ENCODE measurements at regions not wholly inside any gene's neighbourhood (a gene's known extent, or its start where the extent isn't known, plus 50 kb on each side); places are given as distances from the start of the nearest gene placed in this dataset.
"Not testable (repeated sequence)": the region's sequence is repeated elsewhere in the genome, so short reads cannot be mapped to it uniquely, and the experiment has no call there.

GRCh38 chr1:182631-183030 is 268.8 kb downstream of the OR4F29 start:
- H3K79me2 ChIP-seq (ENCODE audit: insufficient read depth, low read length); H3K4me2 ChIP-seq (replicated peaks; ENCODE audit: extremely low read depth, low read length, poor library complexity, severe bottlenecking); H3K27ac ChIP-seq (ENCODE audit: low read depth in 1 of 2, low read length in 2 of 2); H3K4me3 Mint-ChIP-seq; H3K4me3 ChIP-seq (replicated peaks in 1 of 3; ENCODE audit: low read depth in 2 of 3, low read length in 3 of 3); H3K9me3 Mint-ChIP-seq; H3K4me1 ChIP-seq (ENCODE audit: control insufficient read depth in 1 of 2, insufficient read depth in 2 of 2, low read length in 2 of 2); H3K27me3 Mint-ChIP-seq (ENCODE audit: low read depth in 3 of 3); H3K36me3 Mint-ChIP-seq; H3K36me3 ChIP-seq (replicated peaks in 1 of 2; ENCODE audit: control insufficient read depth in 1 of 2, insufficient read depth in 2 of 2, low read length in 2 of 2); H3K4me1 Mint-ChIP-seq; intact Hi-C loops (cut with micrococcal nuclease); H2AFZ ChIP-seq (ENCODE audit: insufficient read depth, low read depth, low read length, poor library complexity, severe bottlenecking); H3K27ac Mint-ChIP-seq; H3K9ac ChIP-seq (ENCODE audit: insufficient read depth, low read length, poor library complexity, severe bottlenecking); H3K9me3 ChIP-seq (replicated peaks in 1 of 2; ENCODE audit: control insufficient read depth in 1 of 2, insufficient read depth in 1 of 2, low read length in 2 of 2); H4K20me1 ChIP-seq (ENCODE audit: insufficient read depth, low read length); H3K27me3 ChIP-seq (ENCODE audit: control insufficient read depth in 2 of 2, insufficient read depth in 2 of 2, low read length in 2 of 2): not testable (repeated sequence)
- DNase-seq, result peak in 1 of 3 donors; percentile 0
- no CpG with 5 or more reads among the region's 7 CpGs for WGBS (ENCODE audit: insufficient coverage)

DNA sequence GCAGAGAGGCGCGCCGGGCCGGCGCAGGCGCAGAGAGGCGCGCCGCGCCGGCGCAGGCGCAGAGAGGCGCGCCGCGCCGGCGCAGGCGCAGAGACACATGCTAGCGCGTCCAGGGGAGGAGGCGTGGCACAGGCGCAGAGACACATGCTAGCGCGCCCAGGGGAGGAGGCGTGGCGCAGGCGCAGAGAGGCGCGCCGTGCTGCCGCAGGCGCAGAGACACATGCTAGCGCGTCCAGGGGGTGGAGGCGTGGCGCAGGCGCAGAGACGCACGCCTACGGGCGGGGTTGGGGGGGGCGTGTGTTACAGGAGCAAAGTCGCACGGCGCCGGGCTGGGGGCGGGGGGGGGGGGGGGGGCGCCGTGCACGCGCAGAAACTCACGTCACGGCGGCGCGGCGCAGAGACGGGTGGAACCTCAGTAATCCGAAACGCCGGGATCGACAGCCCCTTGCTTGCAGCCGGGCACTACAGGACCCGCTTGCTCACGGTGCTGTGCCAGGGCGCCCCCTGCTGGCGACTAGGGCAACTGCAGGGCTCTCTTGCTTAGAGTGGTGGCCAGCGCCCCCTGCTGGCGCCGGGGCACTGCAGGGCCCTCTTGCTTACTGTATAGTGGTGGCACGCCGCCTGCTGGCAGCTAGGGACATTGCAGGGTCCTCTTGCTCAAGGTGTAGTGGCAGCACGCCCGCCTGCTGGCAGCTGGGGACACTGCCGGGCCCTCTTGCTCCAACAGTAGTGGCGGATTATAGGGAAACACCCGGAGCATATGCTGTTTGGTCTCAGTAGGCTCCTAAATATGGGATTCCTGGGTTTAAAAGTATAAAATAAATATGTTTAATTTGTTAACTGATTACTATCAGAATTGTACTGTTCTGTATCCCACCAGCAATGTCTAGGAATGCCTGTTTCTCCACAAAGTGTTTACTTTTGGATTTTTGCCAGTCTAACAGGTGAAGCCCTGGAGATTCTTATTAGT is 269.9 kb downstream of the OR4F29 start:
- H3K4me1 Mint-ChIP-seq, result not testable (repeated sequence)

GRCh38 chr1:180749-181205 is 270.7 kb downstream of the OR4F29 start:
- H2AFZ ChIP-seq (ENCODE audit: insufficient read depth, low read depth, low read length, poor library complexity, severe bottlenecking); H3K4me3 Mint-ChIP-seq; H3K4me1 Mint-ChIP-seq; H3K27ac Mint-ChIP-seq; intact Hi-C loops (cut with micrococcal nuclease); H3K4me3 ChIP-seq (replicated peaks in 1 of 3; ENCODE audit: low read depth in 2 of 3, low read length in 3 of 3); H3K79me2 ChIP-seq (ENCODE audit: insufficient read depth, low read length); H3K27ac ChIP-seq (ENCODE audit: low read depth in 1 of 2, low read length in 2 of 2); H3K36me3 ChIP-seq (replicated peaks in 1 of 2; ENCODE audit: control insufficient read depth in 1 of 2, insufficient read depth in 2 of 2, low read length in 2 of 2); H3K36me3 Mint-ChIP-seq; H4K20me1 ChIP-seq (ENCODE audit: insufficient read depth, low read length); H3K27me3 ChIP-seq (ENCODE audit: control insufficient read depth in 2 of 2, insufficient read depth in 2 of 2, low read length in 2 of 2); H3K9me3 ChIP-seq (replicated peaks in 1 of 2; ENCODE audit: control insufficient read depth in 1 of 2, insufficient read depth in 1 of 2, low read length in 2 of 2); H3K4me2 ChIP-seq (replicated peaks; ENCODE audit: extremely low read depth, low read length, poor library complexity, severe bottlenecking); H3K27me3 Mint-ChIP-seq (ENCODE audit: low read depth in 3 of 3); H3K9ac ChIP-seq (ENCODE audit: insufficient read depth, low read length, poor library complexity, severe bottlenecking); H3K4me1 ChIP-seq (ENCODE audit: control insufficient read depth in 1 of 2, insufficient read depth in 2 of 2, low read length in 2 of 2); H3K9me3 Mint-ChIP-seq: not testable (repeated sequence)
- WGBS (ENCODE audit: insufficient coverage), result no CpG with 5 or more reads among the region's 28 CpGs
- DNase-seq, result peak in 2 of 3 donors; percentile 1 to 3

More for the DNA sequence above, 269.9 kb downstream of the OR4F29 start:
- H3K36me3 Mint-ChIP-seq; H3K4me3 ChIP-seq (replicated peaks in 1 of 3; ENCODE audit: low read depth in 2 of 3, low read length in 3 of 3); H3K4me1 ChIP-seq (ENCODE audit: control insufficient read depth in 1 of 2, insufficient read depth in 2 of 2, low read length in 2 of 2); H3K27me3 Mint-ChIP-seq (ENCODE audit: low read depth in 3 of 3); H3K27ac ChIP-seq (ENCODE audit: low read depth in 1 of 2, low read length in 2 of 2); H3K9me3 Mint-ChIP-seq; H3K27ac Mint-ChIP-seq; H4K20me1 ChIP-seq (ENCODE audit: insufficient read depth, low read length); H3K9ac ChIP-seq (ENCODE audit: insufficient read depth, low read length, poor library complexity, severe bottlenecking); H3K36me3 ChIP-seq (replicated peaks in 1 of 2; ENCODE audit: control insufficient read depth in 1 of 2, insufficient read depth in 2 of 2, low read length in 2 of 2); H3K4me2 ChIP-seq (replicated peaks; ENCODE audit: extremely low read depth, low read length, poor library complexity, severe bottlenecking); intact Hi-C loops (cut with micrococcal nuclease); H3K79me2 ChIP-seq (ENCODE audit: insufficient read depth, low read length); H3K27me3 ChIP-seq (ENCODE audit: control insufficient read depth in 2 of 2, insufficient read depth in 2 of 2, low read length in 2 of 2); H2AFZ ChIP-seq (ENCODE audit: insufficient read depth, low read depth, low read length, poor library complexity, severe bottlenecking); H3K9me3 ChIP-seq (replicated peaks in 1 of 2; ENCODE audit: control insufficient read depth in 1 of 2, insufficient read depth in 1 of 2, low read length in 2 of 2); H3K4me3 Mint-ChIP-seq: not testable (repeated sequence)
- peak; percentile 54 for TF ChIP-seq CTCF (IDR thresholded peaks at IDR 0.05)
- DNase-seq, result peak; percentile 26 to 60 (median 51)
- 83% methylated on average over 22 of the region's 79 CpGs for WGBS (ENCODE audit: insufficient coverage)

GRCh38 chr1:138842-139241 is 312.6 kb downstream of the OR4F29 start:
- H3K9me3 ChIP-seq (replicated peaks in 1 of 2; ENCODE audit: control insufficient read depth in 1 of 2, insufficient read depth in 1 of 2, low read length in 2 of 2); intact Hi-C loops (cut with micrococcal nuclease); H3K27me3 Mint-ChIP-seq (ENCODE audit: low read depth in 3 of 3); H3K27ac ChIP-seq (ENCODE audit: low read depth in 1 of 2, low read length in 2 of 2); H3K4me1 Mint-ChIP-seq; H3K4me2 ChIP-seq (replicated peaks; ENCODE audit: extremely low read depth, low read length, poor library complexity, severe bottlenecking); H3K79me2 ChIP-seq (ENCODE audit: insufficient read depth, low read length); H2AFZ ChIP-seq (ENCODE audit: insufficient read depth, low read depth, low read length, poor library complexity, severe bottlenecking); H3K9me3 Mint-ChIP-seq; H3K27me3 ChIP-seq (ENCODE audit: control insufficient read depth in 2 of 2, insufficient read depth in 2 of 2, low read length in 2 of 2); H3K36me3 ChIP-seq (replicated peaks in 1 of 2; ENCODE audit: control insufficient read depth in 1 of 2, insufficient read depth in 2 of 2, low read length in 2 of 2); H3K4me3 ChIP-seq (replicated peaks in 1 of 3; ENCODE audit: low read depth in 2 of 3, low read length in 3 of 3); H3K4me3 Mint-ChIP-seq; DNase-seq; H3K9ac ChIP-seq (ENCODE audit: insufficient read depth, low read length, poor library complexity, severe bottlenecking); H3K36me3 Mint-ChIP-seq; H3K4me1 ChIP-seq (ENCODE audit: control insufficient read depth in 1 of 2, insufficient read depth in 2 of 2, low read length in 2 of 2); H4K20me1 ChIP-seq (ENCODE audit: insufficient read depth, low read length): not testable (repeated sequence)
- peak overlapping the region in 3 of 7 donors; percentile 63 to 74 (median 68) for H3K27ac Mint-ChIP-seq
- no CpG with 5 or more reads among the region's 4 CpGs for WGBS (ENCODE audit: insufficient coverage)

Measured in CD14-positive monocyte (primary cell).